ENCODE measurements at regions not wholly inside any gene's neighbourhood (a gene's known extent, or its start where the extent isn't known, plus 50 kb on each side); places are given as distances from the start of the nearest gene placed in this dataset.

- H3K9me3 ChIP-seq (ENCODE audit: low read depth) = no peaks in the 10 kb centered on the region
- no peak overlapping the region for H3K4me2 ChIP-seq
- no peaks in the 10 kb centered on the region for H3K4me1 ChIP-seq (ENCODE audit: insufficient read depth)
- no peak overlapping the region for H3K4me3 ChIP-seq
- 68% methylated on average over 5 of the region's 5 CpGs for WGBS (ENCODE audit: low lambda C conversion rate, missing lambda C conversion rate)
- H3K9me2 ChIP-seq (replicated peaks; ENCODE audit: insufficient read depth) = no peaks in the 10 kb centered on the region
- no peak overlapping the region for H2AFZ ChIP-seq
- H3K27ac ChIP-seq = no peak overlapping the region
- H3K36me3 ChIP-seq (replicated peaks; ENCODE audit: insufficient read depth, low read depth) = no peaks in the 10 kb centered on the region
- TF ChIP-seq EZH2 (IDR thresholded peaks at IDR 0.05; ENCODE audit: borderline replicate concordance) (no peak), CTCF (IDR thresholded peaks at IDR 0.05; ENCODE audit: poor library complexity) (no peak), EZH2phosphoT487 (IDR thresholded peaks at IDR 0.05; ENCODE audit: low read depth, severe bottlenecking, unreplicated experiment) (no peak)
- no peaks in the 10 kb centered on the region for H3K27me3 ChIP-seq
- H4K20me1 ChIP-seq (ENCODE audit: insufficient read depth, poor library complexity, severe bottlenecking) = no peaks in the 10 kb centered on the region
- no peak for DNase-seq (ENCODE audit: low spot score)
- H3K79me2 ChIP-seq = no peaks in the 10 kb centered on the region
Observed at GRCh38 chrX:20951016-20951810, 423.0 kb upstream of the CNKSR2 start.

- no peaks in the 10 kb centered on the region for H3K79me2 ChIP-seq
- H3K4me2 ChIP-seq = no peak overlapping the region
- H3K9me2 ChIP-seq (replicated peaks; ENCODE audit: insufficient read depth) = no peaks in the 10 kb centered on the region
- H3K27ac ChIP-seq = no peak overlapping the region
- no peaks in the 10 kb centered on the region for H3K4me1 ChIP-seq (ENCODE audit: insufficient read depth)
- WGBS (ENCODE audit: low lambda C conversion rate, missing lambda C conversion rate) = 20% methylated on average over 7 of the region's 7 CpGs
- no peak overlapping the region for H2AFZ ChIP-seq
- no peak overlapping the region for H3K4me3 ChIP-seq
- H3K9me3 ChIP-seq (ENCODE audit: low read depth) = no peaks in the 10 kb centered on the region
- no peaks in the 10 kb centered on the region for H3K27me3 ChIP-seq
- DNase-seq (ENCODE audit: low spot score) = no peak
- H4K20me1 ChIP-seq (ENCODE audit: insufficient read depth, poor library complexity, severe bottlenecking) = no peaks in the 10 kb centered on the region
- no peak for TF ChIP-seq EZH2phosphoT487 (IDR thresholded peaks at IDR 0.05; ENCODE audit: low read depth, severe bottlenecking, unreplicated experiment)
- no peak for TF ChIP-seq CTCF (IDR thresholded peaks at IDR 0.05; ENCODE audit: poor library complexity)
- TF ChIP-seq EZH2 (IDR thresholded peaks at IDR 0.05; ENCODE audit: borderline replicate concordance) = no peak
- no peaks in the 10 kb centered on the region for H3K36me3 ChIP-seq (replicated peaks; ENCODE audit: insufficient read depth, low read depth)
Observed at GRCh38 chrX:20947411-20947912, 426.8 kb upstream of the CNKSR2 start.

GRCh38 chrX:20913760-20914159, 460.5 kb upstream of the CNKSR2 start:
- 43% methylated on average over 3 of the region's 3 CpGs for WGBS (ENCODE audit: low lambda C conversion rate, missing lambda C conversion rate)
- H3K27me3 ChIP-seq = no peaks in the 10 kb centered on the region
- DNase-seq (ENCODE audit: low spot score) = peak; percentile 34
- no peaks in the 10 kb centered on the region for H3K9me2 ChIP-seq (replicated peaks; ENCODE audit: insufficient read depth)
- no peaks in the 10 kb centered on the region for H3K79me2 ChIP-seq
- H3K9me3 ChIP-seq (ENCODE audit: low read depth) = no peaks in the 10 kb centered on the region
- no peaks in the 10 kb centered on the region for H4K20me1 ChIP-seq (ENCODE audit: insufficient read depth, poor library complexity, severe bottlenecking)
- no peak overlapping the region for H3K4me2 ChIP-seq
- no peak for TF ChIP-seq EZH2 (IDR thresholded peaks at IDR 0.05; ENCODE audit: borderline replicate concordance)
- TF ChIP-seq EZH2phosphoT487 (IDR thresholded peaks at IDR 0.05; ENCODE audit: low read depth, severe bottlenecking, unreplicated experiment) = no peak
- no peak for TF ChIP-seq CTCF (IDR thresholded peaks at IDR 0.05; ENCODE audit: poor library complexity)
- H3K36me3 ChIP-seq (replicated peaks; ENCODE audit: insufficient read depth, low read depth) = no peaks in the 10 kb centered on the region
- H3K4me1 ChIP-seq (ENCODE audit: insufficient read depth) = no peaks in the 10 kb centered on the region
- no peak overlapping the region for H3K27ac ChIP-seq
- H3K4me3 ChIP-seq = no peak overlapping the region
- H2AFZ ChIP-seq = no peak overlapping the region

Measured in hepatocyte (in vitro differentiated cells).